ENCODE measurements at regions not wholly inside any gene's neighbourhood (a gene's known extent, or its start where the extent isn't known, plus 50 kb on each side); places are given as distances from the start of the nearest gene placed in this dataset.

GRCh38 chrX:123084797-123085196 is 99.3 kb upstream of the GRIA3 start:
- TF ChIP-seq CTCF (IDR thresholded peaks at IDR 0.05) (no peak), PHF8 (IDR thresholded peaks at IDR 0.05; ENCODE audit: borderline replicate concordance, low read depth) (no peak), BCL3 (IDR thresholded peaks at IDR 0.05) (no peak)
